ENCODE measurements at regions not wholly inside any gene's neighbourhood (a gene's known extent, or its start where the extent isn't known, plus 50 kb on each side); places are given as distances from the start of the nearest gene placed in this dataset.
A peak's percentile ranks its signal among the peaks of the same experiment; 100 is the strongest.
"Not testable (repeated sequence)": the region's sequence is repeated elsewhere in the genome, so short reads cannot be mapped to it uniquely, and the experiment has no call there.

GRCh38 chr17:16888413-16889087, 83.4 kb downstream of the TNFRSF13B start:
- no peak for DNase-seq

GRCh38 chr17:16887523-16888095, 84.3 kb downstream of the TNFRSF13B start:
- DNase-seq = no peak

DNA sequence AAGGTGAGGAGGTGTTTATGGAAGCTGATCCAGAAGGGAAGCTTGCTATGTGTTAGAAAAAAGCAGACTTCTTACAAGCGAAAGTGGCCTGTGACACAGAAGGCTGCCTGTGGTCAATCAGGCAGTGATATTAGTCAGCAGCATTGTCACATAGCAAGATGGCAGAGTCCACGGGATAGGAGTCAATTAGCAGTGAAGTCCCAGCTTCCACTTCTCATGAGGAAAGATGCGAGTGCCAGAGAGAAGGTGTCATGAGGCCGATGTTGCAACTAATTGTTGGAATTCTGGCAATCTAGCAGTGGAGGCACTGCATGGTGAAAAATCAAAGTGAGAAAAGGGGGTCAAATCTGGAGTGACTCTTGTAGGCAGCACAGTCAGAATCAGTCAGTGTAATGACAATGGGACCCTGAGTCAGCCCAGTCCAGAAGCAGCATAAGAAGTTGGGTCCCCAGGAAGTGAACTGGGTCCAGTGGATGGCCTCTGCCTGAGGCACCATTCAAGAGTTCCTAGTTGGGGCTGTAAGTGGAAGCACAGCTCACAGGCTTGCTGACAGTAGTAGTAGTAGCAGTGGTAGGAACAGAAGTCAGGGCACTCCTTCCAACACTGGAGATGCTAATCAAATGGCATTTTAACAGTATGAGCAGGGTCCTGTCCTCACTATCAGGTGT, 85.1 kb downstream of the TNFRSF13B start:
- DNase-seq = no peak

GRCh38 chr17:16885204-16885603, 86.7 kb downstream of the TNFRSF13B start:
- not testable (repeated sequence) for DNase-seq

GRCh38 chr17:16882926-16883265, 89.0 kb downstream of the TNFRSF13B start:
- DNase-seq = not testable (repeated sequence)

DNA sequence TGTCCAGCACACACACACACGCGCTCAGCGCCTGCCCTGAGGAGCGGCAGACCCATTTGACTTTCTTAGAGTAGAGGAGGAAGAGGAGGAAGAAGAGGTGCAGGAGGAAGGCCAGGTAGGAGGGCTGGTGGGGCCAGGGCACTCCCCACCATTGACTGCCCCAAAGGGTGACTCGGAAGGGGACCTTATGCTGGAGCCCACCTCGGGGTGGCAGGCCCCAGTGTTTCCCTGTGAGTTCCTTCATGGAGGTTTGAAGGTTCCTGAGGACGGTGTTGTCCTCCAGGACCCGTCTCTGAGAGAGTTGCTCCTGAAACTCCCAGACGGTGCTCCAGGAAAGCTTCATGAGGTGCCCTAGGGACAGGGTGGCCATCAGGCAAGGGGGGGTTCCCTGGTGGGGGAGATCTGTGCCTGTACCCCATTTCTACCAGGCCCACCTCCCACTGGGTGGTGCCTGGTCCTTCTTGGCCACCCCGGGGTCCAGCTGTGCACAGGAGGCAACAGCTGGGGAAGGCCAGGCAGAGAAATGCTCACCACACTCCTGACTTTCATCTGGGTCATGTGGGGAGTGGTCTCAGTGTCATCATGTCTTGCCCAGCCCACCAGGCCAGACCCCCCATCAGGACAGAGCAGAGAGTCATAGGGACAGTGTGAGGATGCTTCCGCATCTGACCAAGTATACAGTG, 89.5 kb downstream of the TNFRSF13B start:
- no peak for DNase-seq

- no peak for DNase-seq
These were observed 90.5 kb downstream of the TNFRSF13B start for GRCh38 chr17:16881239-16881924.

- no peak for DNase-seq
These were observed 91.1 kb downstream of the TNFRSF13B start for GRCh38 chr17:16880843-16881230.

DNA sequence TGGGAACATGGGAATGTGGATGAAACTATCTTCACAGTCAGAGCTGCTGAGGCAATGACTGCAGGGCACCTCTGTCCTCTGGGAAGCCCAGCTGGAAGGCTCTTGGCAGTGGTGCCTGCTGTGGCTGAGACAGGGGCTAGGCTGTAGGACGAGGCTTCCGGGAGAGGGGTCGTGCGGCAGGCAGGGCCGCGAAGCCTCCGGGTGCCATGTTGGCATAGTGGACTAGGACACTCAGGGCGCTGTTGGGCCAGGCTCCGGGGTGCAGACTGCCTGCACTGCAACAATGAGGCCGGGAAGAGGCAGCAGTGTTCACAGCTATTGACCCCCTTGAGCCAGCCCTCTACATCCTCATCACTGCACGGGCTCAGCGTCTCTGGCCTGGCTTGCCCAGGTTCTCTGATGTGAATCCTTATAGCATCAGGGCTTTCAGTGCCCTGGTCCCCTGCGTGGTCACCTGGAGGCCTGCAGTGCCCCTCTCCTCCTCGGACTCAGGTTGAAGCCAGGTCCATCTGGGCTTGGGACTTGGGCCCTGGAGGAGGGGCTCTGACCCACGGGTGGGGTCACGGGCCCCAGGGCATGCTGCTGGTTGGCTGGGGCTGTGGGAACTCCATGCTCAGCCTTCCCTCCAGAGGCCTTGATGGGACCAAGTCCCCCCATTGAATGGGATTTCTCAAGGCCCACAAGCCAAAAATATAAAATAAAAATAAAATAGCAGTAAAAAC, 91.6 kb downstream of the TNFRSF13B start:
- DNase-seq = no peak

DNA sequence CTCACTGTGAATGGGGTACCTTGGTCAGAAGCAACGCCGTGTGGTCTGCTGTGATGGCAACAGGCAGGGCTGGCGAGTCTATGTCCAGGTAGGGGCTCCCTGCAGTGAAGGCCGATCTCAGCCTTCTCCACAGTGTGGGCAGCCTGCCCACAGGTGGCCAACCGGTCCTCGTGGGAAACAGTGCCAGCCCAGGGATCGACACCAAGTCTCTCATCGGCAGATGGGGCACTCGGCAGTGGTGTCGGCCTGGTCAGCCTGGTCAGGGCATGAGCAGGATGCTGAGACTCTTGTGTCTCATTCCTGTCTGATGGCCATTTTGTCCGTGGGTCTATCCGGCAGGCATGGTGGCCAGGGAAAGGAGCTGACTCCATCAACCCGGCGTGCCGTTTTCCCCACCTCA, 92.2 kb downstream of the TNFRSF13B start:
- DNase-seq = no peak

GRCh38 chr17:16878606-16879005, 93.3 kb downstream of the TNFRSF13B start:
- DNase-seq = no peak

GRCh38 chr17:16878084-16878483, 93.8 kb downstream of the TNFRSF13B start:
- DNase-seq = no peak

DNA sequence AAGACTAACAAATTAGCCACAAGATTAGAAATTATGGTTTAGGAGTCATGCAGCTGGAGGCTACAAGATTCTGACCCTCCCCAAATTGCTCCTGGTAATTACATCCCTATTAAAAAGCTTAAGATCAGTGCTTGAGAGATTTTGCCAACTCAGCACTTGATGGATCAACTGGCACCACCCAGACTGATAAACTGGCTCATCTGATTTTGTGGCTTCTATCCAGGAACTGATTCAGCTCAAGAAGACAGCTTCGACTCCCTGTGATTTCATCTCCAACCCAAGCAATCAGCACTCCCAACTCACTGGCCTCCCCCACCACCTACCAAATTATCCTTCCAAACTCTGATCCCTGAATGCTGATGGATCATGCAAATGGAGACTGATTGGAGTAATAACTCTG, 94.8 kb downstream of the TNFRSF13B start:
- DNase-seq = no peak

DNA sequence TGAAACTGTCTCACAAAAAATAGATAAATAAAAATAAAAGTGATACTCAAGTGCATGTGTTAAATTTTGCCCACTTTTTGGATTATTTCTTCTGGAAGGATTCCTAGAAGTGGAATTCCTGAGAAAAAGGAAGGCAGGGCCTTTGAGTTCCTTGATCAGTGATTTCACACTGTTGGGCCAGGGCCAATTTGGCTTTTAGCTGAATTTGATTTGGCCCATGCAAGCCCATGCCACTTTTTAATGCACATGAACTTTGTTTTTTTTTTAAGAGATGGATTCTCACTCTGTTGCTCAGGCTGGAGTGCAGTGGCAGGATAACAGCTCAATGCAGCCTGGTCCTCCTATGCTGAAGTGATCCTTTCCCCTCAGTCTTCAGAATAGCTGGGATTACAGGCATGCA, 96.3 kb downstream of the TNFRSF13B start:
- DNase-seq = no peak

DNA sequence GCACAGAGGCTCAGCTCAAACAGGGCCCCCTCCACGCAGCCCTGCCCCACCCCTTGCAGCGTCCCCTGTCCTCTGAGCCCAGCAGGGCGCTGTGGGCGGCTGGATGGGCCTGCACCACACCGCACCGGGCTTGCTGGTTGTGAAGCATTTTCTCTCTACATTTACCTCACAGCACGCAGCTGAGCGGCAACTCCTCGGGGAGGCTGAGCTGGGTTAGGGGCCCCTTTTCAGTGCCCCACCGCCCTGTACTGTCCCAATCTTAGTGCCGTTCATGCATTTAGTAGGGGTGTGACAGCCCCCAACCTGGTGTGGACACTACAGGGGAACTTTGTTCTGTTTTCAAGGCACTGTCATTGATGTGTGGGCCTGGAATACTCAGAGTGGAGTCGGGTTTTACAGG, 97.7 kb downstream of the TNFRSF13B start:
- DNase-seq = not testable (repeated sequence)

- DNase-seq = peak; percentile 41 to 56
These were observed 98.5 kb downstream of the TNFRSF13B start for GRCh38 chr17:16873174-16874035.

- no peak for DNase-seq
These were observed 99.4 kb downstream of the TNFRSF13B start for GRCh38 chr17:16872351-16873173.

- DNase-seq = not testable (repeated sequence)
These were observed 100.3 kb downstream of the TNFRSF13B start for GRCh38 chr17:16871446-16872190.
